ENCODE measurements at regions not wholly inside any gene's neighbourhood (a gene's known extent, or its start where the extent isn't known, plus 50 kb on each side); places are given as distances from the start of the nearest gene placed in this dataset.

GRCh38 chr10:58925381-58925780 is 251.1 kb upstream of the PHYHIPL start:
- Histone ChIP-seq H3K4me3 (replicated peaks in 1 of 3) (no peak overlapping the region), H3K27ac (no peak overlapping the region), H3K4me1 (no peaks in the 10 kb centered on the region), H3K9me3 (no peaks in the 10 kb centered on the region), H3K36me3 (no peaks in the 10 kb centered on the region), H3K27me3 (no peaks in the 10 kb centered on the region)
- WGBS, 2 donors: 89 to 93% methylated on average over 2 of the region's 2 CpGs
- no peak for DNase-seq
- intact Hi-C loops (cut with DNase I): no loop called here
- TF ChIP-seq POLR2A (IDR thresholded peaks at IDR 0.05): no peak
- no peak for TF ChIP-seq CTCF (IDR thresholded peaks at IDR 0.05)

- H3K36me3 ChIP-seq: no peaks in the 10 kb centered on the region
- intact Hi-C loops (cut with DNase I): no loop called here
- WGBS, 2 donors: 88 to 90% methylated on average over 4 of the region's 4 CpGs
- H3K27me3 ChIP-seq: no peaks in the 10 kb centered on the region
- no peak overlapping the region for H3K27ac ChIP-seq
- no peak overlapping the region for H3K4me3 ChIP-seq (replicated peaks in 1 of 3)
- DNase-seq: no peak
- TF ChIP-seq CTCF (IDR thresholded peaks at IDR 0.05): no peak
- TF ChIP-seq POLR2A (IDR thresholded peaks at IDR 0.05): no peak
- H3K4me1 ChIP-seq: no peaks in the 10 kb centered on the region
- no peaks in the 10 kb centered on the region for H3K9me3 ChIP-seq
Observed at GRCh38 chr10:58930500-58930899, 245.9 kb upstream of the PHYHIPL start.

- WGBS, 2 donors: 86 to 90% methylated on average over 3 of the region's 3 CpGs
- intact Hi-C loops (cut with DNase I): no loop called here
- Histone ChIP-seq H3K36me3 (no peaks in the 10 kb centered on the region), H3K27me3 (no peaks in the 10 kb centered on the region), H3K9me3 (no peaks in the 10 kb centered on the region), H3K4me3 (replicated peaks in 1 of 3) (no peak overlapping the region), H3K4me1 (no peaks in the 10 kb centered on the region), H3K27ac (no peak overlapping the region)
- TF ChIP-seq CTCF (IDR thresholded peaks at IDR 0.05) (no peak), POLR2A (IDR thresholded peaks at IDR 0.05) (no peak)
- no peak for DNase-seq
Observed at GRCh38 chr10:58932126-58932525, 244.3 kb upstream of the PHYHIPL start.

- TF ChIP-seq CTCF (IDR thresholded peaks at IDR 0.05): no peak
- no peak for TF ChIP-seq POLR2A (IDR thresholded peaks at IDR 0.05)
- H3K36me3 ChIP-seq: no peaks in the 10 kb centered on the region
- intact Hi-C loops (cut with DNase I): no loop called here
- no peaks in the 10 kb centered on the region for H3K27me3 ChIP-seq
- no peak for DNase-seq
- H3K4me3 ChIP-seq (replicated peaks in 1 of 3): no peak overlapping the region
- WGBS, 2 donors: 72 to 79% methylated on average over 5 of the region's 5 CpGs
- H3K4me1 ChIP-seq: no peaks in the 10 kb centered on the region
- H3K27ac ChIP-seq: no peak overlapping the region
- H3K9me3 ChIP-seq: no peaks in the 10 kb centered on the region
Observed at GRCh38 chr10:58932577-58933314, 243.7 kb upstream of the PHYHIPL start.

- Histone ChIP-seq H3K9me3 (no peaks in the 10 kb centered on the region), H3K27ac (no peak overlapping the region), H3K4me3 (replicated peaks in 1 of 3) (no peak overlapping the region), H3K36me3 (no peaks in the 10 kb centered on the region), H3K27me3 (no peaks in the 10 kb centered on the region), H3K4me1 (no peaks in the 10 kb centered on the region)
- TF ChIP-seq CTCF (IDR thresholded peaks at IDR 0.05): no peak
- TF ChIP-seq POLR2A (IDR thresholded peaks at IDR 0.05): no peak
- WGBS, 2 donors: 95% methylated on average over 3 of the region's 3 CpGs
- intact Hi-C loops (cut with DNase I): no loop called here
- no peak for DNase-seq
Observed at GRCh38 chr10:58936364-58936763, 240.1 kb upstream of the PHYHIPL start.
